ENCODE measurements at regions not wholly inside any gene's neighbourhood (a gene's known extent, or its start where the extent isn't known, plus 50 kb on each side); places are given as distances from the start of the nearest gene placed in this dataset.

GRCh38 chr18:62665188-62665587 is 50.2 kb upstream of the PHLPP1 start:
- no peak overlapping the region for H3K27ac ChIP-seq (ENCODE audit: low read depth in 1 of 2, low read length in 2 of 2)
- ATAC-seq (ENCODE audit: poor library complexity), result no peak
- ChIA-PET POLR2A (no interaction called here), CTCF (no interaction called here)
- H3K4me3 Mint-ChIP-seq, result no peak overlapping the region
- no peaks in the 10 kb centered on the region for H3K27me3 ChIP-seq (ENCODE audit: control insufficient read depth in 1 of 2, insufficient read depth in 2 of 2, low read length in 2 of 2)
- H3K27me3 Mint-ChIP-seq, result no peaks in the 10 kb centered on the region
- DNase-seq, result no peak
- H3K9me3 Mint-ChIP-seq, result no peaks in the 10 kb centered on the region
- H3K27ac Mint-ChIP-seq, result no peak overlapping the region
- no peaks in the 10 kb centered on the region for H3K9me3 ChIP-seq (ENCODE audit: control insufficient read depth in 1 of 2, insufficient read depth in 1 of 2, low read length in 2 of 2)
- no peaks in the 10 kb centered on the region for H3K4me1 ChIP-seq (ENCODE audit: insufficient read depth, low read length)
- H3K36me3 ChIP-seq (ENCODE audit: insufficient read depth, low read length), result no peaks in the 10 kb centered on the region
- intact Hi-C loops (cut with DNase I, micrococcal nuclease), result no loop called here
- no peak for TF ChIP-seq CTCF (IDR thresholded peaks at IDR 0.05)
- H3K4me1 Mint-ChIP-seq (ENCODE audit: low read depth), result no peaks in the 10 kb centered on the region
- H3K36me3 Mint-ChIP-seq (ENCODE audit: low read depth), result no peaks in the 10 kb centered on the region
- H3K4me3 ChIP-seq (ENCODE audit: low read length), result no peak overlapping the region

Data from CD4-positive, alpha-beta T cell (primary cell).